ENCODE measurements at regions not wholly inside any gene's neighbourhood (a gene's known extent, or its start where the extent isn't known, plus 50 kb on each side); places are given as distances from the start of the nearest gene placed in this dataset.
"Not testable (repeated sequence)": the region's sequence is repeated elsewhere in the genome, so short reads cannot be mapped to it uniquely, and the experiment has no call there.

DNA sequence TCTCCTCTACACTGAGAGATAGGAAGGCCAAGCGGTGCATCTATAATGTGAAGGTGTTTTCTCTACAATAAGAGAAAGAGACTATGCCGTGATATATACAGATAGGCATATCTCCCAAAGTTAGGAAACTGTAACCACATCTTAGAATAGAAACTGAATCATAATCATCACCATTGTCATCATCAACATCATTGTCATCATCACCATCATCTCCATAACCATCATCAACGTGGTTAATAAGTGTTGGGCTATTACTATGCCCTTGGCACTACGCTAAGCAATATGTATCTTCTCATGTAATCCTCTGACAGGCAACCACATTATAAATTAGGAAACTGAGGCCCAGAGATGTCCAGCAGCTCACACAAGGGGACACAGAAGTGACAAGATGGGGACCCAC lies 369.9 kb downstream of the ANAPC1 start:
- H3K79me1 ChIP-seq (ENCODE audit: low read depth in 1 of 2, low read length in 2 of 2); H2AK5ac ChIP-seq (ENCODE audit: low read depth, low read length); H3K18ac ChIP-seq (ENCODE audit: low read depth, low read length); H3K27me3 ChIP-seq (ENCODE audit: control insufficient read depth, insufficient read depth, low read length); H2BK120ac ChIP-seq (ENCODE audit: low read depth, low read length); H2AK9ac ChIP-seq (replicated peaks; ENCODE audit: low read depth, low read length, poor library complexity); DNase-seq; H3K4ac ChIP-seq (ENCODE audit: low read depth, low read length); H4K8ac ChIP-seq (ENCODE audit: low read depth in 2 of 2, low read length in 2 of 2); in situ Hi-C loops (cut with MboI; ENCODE audit: low sequenced_read_pairs); POLR2A ChIA-PET (ENCODE audit: unreplicated experiment); H2BK15ac ChIP-seq (ENCODE audit: low read depth, low read length); H3K9me3 ChIP-seq (ENCODE audit: control insufficient read depth, insufficient read depth, low read length); H4K5ac ChIP-seq (ENCODE audit: low read depth, low read length); H3K14ac ChIP-seq (replicated peaks; ENCODE audit: low read depth, low read length); H2AFZ ChIP-seq (replicated peaks; ENCODE audit: low read length, poor library complexity); H4K20me1 ChIP-seq (ENCODE audit: insufficient read depth, low read length); H4K91ac ChIP-seq (ENCODE audit: insufficient read depth, low read depth, low read length); dilution Hi-C loops (cut with HindIII; ENCODE audit: low sequenced_read_pairs, unreplicated experiment); H3K23ac ChIP-seq (ENCODE audit: low read depth, low read length); H3K36me3 ChIP-seq (ENCODE audit: control insufficient read depth, insufficient read depth, low read length); H2BK5ac ChIP-seq (ENCODE audit: low read depth, low read length, poor library complexity, severe bottlenecking); H3K4me3 ChIP-seq (ENCODE audit: insufficient read depth, low read depth, low read length); H3K9ac ChIP-seq (ENCODE audit: low read depth, low read length); H3K4me2 ChIP-seq (ENCODE audit: low read depth, low read length); H2BK20ac ChIP-seq (ENCODE audit: low read depth, low read length); H3K9me1 ChIP-seq (ENCODE audit: insufficient read depth, low read length); H3K4me1 ChIP-seq (ENCODE audit: control insufficient read depth, insufficient read depth, low read length); H3K56ac ChIP-seq (ENCODE audit: extremely low read depth, insufficient read depth, low read length); intact Hi-C loops (cut with micrococcal nuclease); CTCF ChIA-PET; H3K27ac ChIP-seq (ENCODE audit: insufficient read depth, low read length); ATAC-seq (ENCODE audit: low read depth); BruUV-seq (replicated peaks): not testable (repeated sequence)
- no CpG with 5 or more reads among the region's 4 CpGs for WGBS, 2 experiments (ENCODE audit: extremely low coverage in 2 of 2, insufficient read length in 1 of 2)

DNA sequence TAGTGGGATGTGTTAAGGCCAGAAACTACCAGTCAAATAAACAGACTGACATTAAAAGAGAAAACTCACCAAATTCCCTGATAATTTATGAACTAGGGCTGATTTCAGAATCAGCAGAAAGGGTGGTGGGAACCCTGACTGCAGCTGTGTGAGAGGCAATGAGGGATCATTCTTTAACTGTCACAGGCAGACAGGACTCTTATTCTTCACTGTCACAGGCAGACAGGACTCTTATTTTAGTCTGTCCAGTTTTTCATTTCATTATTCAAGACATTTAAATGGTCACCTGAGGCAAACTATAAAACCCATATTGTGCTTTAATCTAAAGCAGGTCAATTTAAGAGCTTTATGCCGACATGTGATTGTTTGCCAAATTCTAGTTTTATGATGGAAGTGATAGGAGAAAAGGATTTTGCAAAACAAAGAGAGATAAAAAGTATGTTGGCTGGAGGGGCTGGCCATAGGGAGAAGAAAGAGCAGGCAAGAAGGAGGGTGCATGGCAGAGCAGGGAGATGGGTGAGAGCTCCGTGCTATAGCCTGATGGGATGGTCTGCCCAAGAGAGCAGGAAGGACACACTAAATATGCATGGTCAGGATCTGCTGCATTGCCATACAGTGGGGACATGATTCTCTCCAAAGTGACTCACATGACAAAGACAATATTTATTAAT lies 366.8 kb downstream of the ANAPC1 start:
- BruUV-seq (replicated peaks); H3K9me3 ChIP-seq (ENCODE audit: control insufficient read depth, insufficient read depth, low read length); H3K27me3 ChIP-seq (ENCODE audit: control insufficient read depth, insufficient read depth, low read length); H3K4me1 ChIP-seq (ENCODE audit: control insufficient read depth, insufficient read depth, low read length); DNase-seq; H3K36me3 ChIP-seq (ENCODE audit: control insufficient read depth, insufficient read depth, low read length); H3K4me2 ChIP-seq (ENCODE audit: low read depth, low read length); H3K27ac ChIP-seq (ENCODE audit: insufficient read depth, low read length); H4K8ac ChIP-seq (ENCODE audit: low read depth in 2 of 2, low read length in 2 of 2); H3K56ac ChIP-seq (ENCODE audit: extremely low read depth, insufficient read depth, low read length); H2AFZ ChIP-seq (replicated peaks; ENCODE audit: low read length, poor library complexity); H3K9me1 ChIP-seq (ENCODE audit: insufficient read depth, low read length); H3K23ac ChIP-seq (ENCODE audit: low read depth, low read length); H2BK15ac ChIP-seq (ENCODE audit: low read depth, low read length); ATAC-seq (ENCODE audit: low read depth); CTCF ChIA-PET; H3K14ac ChIP-seq (replicated peaks; ENCODE audit: low read depth, low read length); intact Hi-C loops (cut with micrococcal nuclease); H3K9ac ChIP-seq (ENCODE audit: low read depth, low read length); H2AK5ac ChIP-seq (ENCODE audit: low read depth, low read length); dilution Hi-C loops (cut with HindIII; ENCODE audit: low sequenced_read_pairs, unreplicated experiment); in situ Hi-C loops (cut with MboI; ENCODE audit: low sequenced_read_pairs); H3K79me1 ChIP-seq (ENCODE audit: low read depth in 1 of 2, low read length in 2 of 2); H4K5ac ChIP-seq (ENCODE audit: low read depth, low read length); H2BK5ac ChIP-seq (ENCODE audit: low read depth, low read length, poor library complexity, severe bottlenecking); H2AK9ac ChIP-seq (replicated peaks; ENCODE audit: low read depth, low read length, poor library complexity); H3K4ac ChIP-seq (ENCODE audit: low read depth, low read length); H2BK20ac ChIP-seq (ENCODE audit: low read depth, low read length); H4K91ac ChIP-seq (ENCODE audit: insufficient read depth, low read depth, low read length); H4K20me1 ChIP-seq (ENCODE audit: insufficient read depth, low read length); POLR2A ChIA-PET (ENCODE audit: unreplicated experiment); H3K18ac ChIP-seq (ENCODE audit: low read depth, low read length); H3K4me3 ChIP-seq (ENCODE audit: insufficient read depth, low read depth, low read length); H2BK120ac ChIP-seq (ENCODE audit: low read depth, low read length): not testable (repeated sequence)
- no CpG with 5 or more reads among the region's 2 CpGs for WGBS, 2 experiments (ENCODE audit: extremely low coverage in 2 of 2, insufficient read length in 1 of 2)
